ENCODE measurements at regions not wholly inside any gene's neighbourhood (a gene's known extent, or its start where the extent isn't known, plus 50 kb on each side); places are given as distances from the start of the nearest gene placed in this dataset.

DNA sequence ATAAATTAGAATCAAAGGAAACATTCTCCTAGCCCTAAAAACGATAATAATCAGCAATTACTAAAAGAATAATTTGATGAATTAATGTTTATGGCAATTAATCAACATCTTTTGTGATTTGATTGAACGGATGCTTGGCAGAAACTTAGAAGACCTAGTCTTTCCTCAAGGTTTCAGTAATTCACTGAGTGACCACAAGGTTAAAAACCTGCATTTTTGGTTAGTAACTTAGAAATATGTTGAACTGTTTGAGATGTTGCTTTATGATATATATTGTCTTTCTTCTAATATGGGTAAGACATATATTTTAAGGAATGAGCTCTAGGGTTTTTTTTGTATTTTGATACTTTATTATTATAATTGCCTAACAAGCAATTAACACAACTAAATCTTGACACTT, 793.0 kb upstream of the NDST4 start:
- no peak for DNase-seq (ENCODE audit: low spot score)
- Histone ChIP-seq H3K9me3 (no peaks in the 10 kb centered on the region), H3K36me3 (no peaks in the 10 kb centered on the region), H3K4me3 (no peak overlapping the region), H3K27ac (no peak overlapping the region), H3K27me3 (no peaks in the 10 kb centered on the region), H3K4me1 (no peaks in the 10 kb centered on the region)
- TF ChIP-seq, protein P1, sequence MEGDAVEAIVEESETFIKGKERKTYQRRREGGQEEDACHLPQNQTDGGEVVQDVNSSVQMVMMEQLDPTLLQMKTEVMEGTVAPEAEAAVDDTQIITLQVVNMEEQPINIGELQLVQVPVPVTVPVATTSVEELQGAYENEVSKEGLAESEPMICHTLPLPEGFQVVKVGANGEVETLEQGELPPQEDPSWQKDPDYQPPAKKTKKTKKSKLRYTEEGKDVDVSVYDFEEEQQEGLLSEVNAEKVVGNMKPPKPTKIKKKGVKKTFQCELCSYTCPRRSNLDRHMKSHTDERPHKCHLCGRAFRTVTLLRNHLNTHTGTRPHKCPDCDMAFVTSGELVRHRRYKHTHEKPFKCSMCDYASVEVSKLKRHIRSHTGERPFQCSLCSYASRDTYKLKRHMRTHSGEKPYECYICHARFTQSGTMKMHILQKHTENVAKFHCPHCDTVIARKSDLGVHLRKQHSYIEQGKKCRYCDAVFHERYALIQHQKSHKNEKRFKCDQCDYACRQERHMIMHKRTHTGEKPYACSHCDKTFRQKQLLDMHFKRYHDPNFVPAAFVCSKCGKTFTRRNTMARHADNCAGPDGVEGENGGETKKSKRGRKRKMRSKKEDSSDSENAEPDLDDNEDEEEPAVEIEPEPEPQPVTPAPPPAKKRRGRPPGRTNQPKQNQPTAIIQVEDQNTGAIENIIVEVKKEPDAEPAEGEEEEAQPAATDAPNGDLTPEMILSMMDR (IDR thresholded peaks at IDR 0.05), result no peak

DNA sequence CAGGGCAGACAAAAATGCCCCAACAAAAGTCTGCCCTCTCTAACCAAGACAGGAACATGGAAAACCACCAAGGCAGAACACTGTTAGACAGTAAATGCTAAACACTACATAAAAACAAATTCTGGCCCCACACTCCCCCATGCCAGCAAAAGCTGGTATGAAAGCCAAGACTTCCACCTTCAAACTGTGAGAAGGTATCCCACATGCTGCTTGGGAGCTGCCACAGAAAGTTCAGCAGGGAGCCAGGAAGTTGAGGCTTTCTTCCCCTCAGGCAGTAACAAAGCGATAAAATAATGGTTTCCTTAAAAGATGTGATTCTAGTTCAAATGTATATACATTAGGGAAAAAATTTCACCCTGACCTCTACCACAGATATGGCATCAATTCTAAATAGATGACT, 770.4 kb upstream of the NDST4 start:
- no peak for DNase-seq (ENCODE audit: low spot score)
- H3K36me3 ChIP-seq, result no peaks in the 10 kb centered on the region

DNA sequence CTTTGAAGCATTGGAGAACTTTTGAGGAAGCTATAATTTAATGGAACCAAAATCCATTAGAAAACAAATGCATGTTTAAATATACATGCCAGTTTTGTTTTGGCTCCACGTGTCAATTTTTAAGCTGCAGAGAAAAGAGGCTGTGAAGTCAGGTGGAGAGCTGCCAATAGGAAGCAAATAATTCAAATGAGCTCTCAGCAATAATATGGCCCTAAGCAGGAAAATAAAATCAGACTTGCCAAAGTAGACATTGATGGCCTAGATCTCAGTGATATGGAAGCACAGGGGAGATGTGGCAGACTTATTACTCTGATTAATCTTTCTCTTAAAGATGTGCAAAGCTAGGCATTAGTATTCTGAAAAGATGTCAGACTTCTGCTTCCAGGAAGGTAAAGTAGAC, 769.8 kb upstream of the NDST4 start:
- Histone ChIP-seq H3K27ac (no peak overlapping the region), H3K9me3 (peaks cover 0 to 4% of the 10 kb centered on the region in 2 donors), H3K4me1 (no peaks in the 10 kb centered on the region), H3K27me3 (no peaks in the 10 kb centered on the region), H3K36me3 (no peaks in the 10 kb centered on the region), H3K4me3 (no peak overlapping the region)
- no peak for DNase-seq (ENCODE audit: low spot score)
- TF ChIP-seq, protein P1 (IDR thresholded peaks at IDR 0.05), result no peak

More for the DNA sequence above, 770.4 kb upstream of the NDST4 start:
- Histone ChIP-seq H3K4me1 (no peaks in the 10 kb centered on the region), H3K9me3 (peaks cover 0 to 4% of the 10 kb centered on the region in 2 donors), H3K4me3 (no peak overlapping the region), H3K27me3 (no peaks in the 10 kb centered on the region), H3K27ac (no peak overlapping the region)
- TF ChIP-seq, protein P1 (IDR thresholded peaks at IDR 0.05), result no peak

DNA sequence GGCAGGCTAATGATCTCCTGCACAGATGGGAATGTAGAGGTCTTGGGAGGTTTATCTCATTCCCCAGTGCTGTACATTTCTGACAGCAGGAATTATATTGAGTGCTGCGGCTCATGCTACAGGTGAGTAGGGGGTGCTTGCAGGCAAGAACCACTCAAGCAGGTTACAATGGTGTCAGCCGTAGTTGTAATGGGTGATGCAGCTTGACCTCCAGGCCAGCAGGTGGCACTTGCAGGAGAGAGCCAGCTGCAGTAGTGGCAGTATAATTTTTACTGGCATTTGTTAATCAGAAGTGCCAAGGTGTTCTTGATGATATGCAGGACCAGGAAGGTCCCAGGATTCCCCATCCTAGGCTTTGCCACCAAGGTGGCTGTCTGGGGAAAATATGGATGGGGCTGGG, 759.6 kb upstream of the NDST4 start:
- H3K9me3 ChIP-seq, result no peaks in the 10 kb centered on the region
- DNase-seq (ENCODE audit: low spot score), result no peak
- H3K36me3 ChIP-seq, result no peaks in the 10 kb centered on the region
- no peak overlapping the region for H3K4me3 ChIP-seq
- no peaks in the 10 kb centered on the region for H3K4me1 ChIP-seq
- no peaks in the 10 kb centered on the region for H3K27me3 ChIP-seq
- TF ChIP-seq, protein P1 (IDR thresholded peaks at IDR 0.05), result no peak
- H3K27ac ChIP-seq, result no peak overlapping the region

DNA sequence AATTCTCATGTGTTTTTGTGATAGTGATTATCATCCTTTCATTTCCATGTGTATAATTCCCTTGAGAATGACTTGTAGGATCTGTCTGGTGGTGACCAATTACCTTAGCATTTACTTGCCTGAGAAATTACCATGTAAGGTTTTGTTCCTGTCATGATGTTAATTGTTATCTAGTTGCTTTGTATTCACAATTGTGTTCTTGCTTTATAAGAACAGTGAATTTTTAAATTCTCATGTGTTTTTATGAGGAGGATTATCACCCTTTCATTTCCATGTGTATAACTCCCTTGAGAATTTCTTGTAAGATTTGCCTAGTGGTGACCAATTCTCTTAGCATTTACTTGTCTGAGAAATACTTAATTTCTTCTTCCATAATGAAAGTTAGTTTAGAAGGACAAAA, 758.2 kb upstream of the NDST4 start:
- Histone ChIP-seq H3K27ac (no peak overlapping the region), H3K9me3 (no peaks in the 10 kb centered on the region), H3K4me3 (no peak overlapping the region), H3K4me1 (no peaks in the 10 kb centered on the region), H3K36me3 (no peaks in the 10 kb centered on the region), H3K27me3 (no peaks in the 10 kb centered on the region)
- no peak for DNase-seq (ENCODE audit: low spot score)
- TF ChIP-seq, protein P1 (IDR thresholded peaks at IDR 0.05), result no peak

DNA sequence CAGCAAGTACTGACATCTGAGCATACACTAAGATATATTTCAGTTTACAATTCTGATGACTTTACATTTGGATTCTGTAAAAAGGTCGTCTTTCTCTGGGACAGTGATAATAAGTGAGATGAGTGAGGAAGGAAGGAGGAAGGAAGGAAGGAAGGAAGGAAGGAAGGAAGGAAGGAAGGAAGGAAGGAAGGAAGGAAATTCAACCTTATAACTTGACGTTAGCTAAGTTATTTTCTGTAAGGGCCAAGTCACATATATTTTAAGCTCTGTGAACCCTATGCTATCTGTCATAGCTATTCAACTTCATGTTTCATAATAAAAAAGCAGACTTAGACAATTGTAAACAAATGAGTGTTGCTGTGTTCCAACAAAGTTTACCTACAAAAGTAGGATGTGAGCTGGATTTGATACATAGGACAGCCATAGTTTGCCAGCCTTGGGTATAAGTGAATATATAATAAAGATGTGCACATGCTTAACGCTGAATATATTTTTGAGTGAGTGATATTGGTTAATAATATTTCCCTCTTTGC, 753.0 kb upstream of the NDST4 start:
- Histone ChIP-seq H3K9me3 (no peaks in the 10 kb centered on the region), H3K4me1 (no peaks in the 10 kb centered on the region), H3K27ac (no peak overlapping the region), H3K36me3 (no peaks in the 10 kb centered on the region), H3K27me3 (no peaks in the 10 kb centered on the region), H3K4me3 (no peak overlapping the region)
- no peak for DNase-seq (ENCODE audit: low spot score)
- TF ChIP-seq, protein P1 (IDR thresholded peaks at IDR 0.05), result no peak

All from right atrium auricular region (tissue), 2 donors.